GM23248 (cell line): ENCODE measurements at regions not wholly inside any gene's neighbourhood (a gene's known extent, or its start where the extent isn't known, plus 50 kb on each side); places are given as distances from the start of the nearest gene placed in this dataset.

ENCODE experiments used
- EZH2 ChIP-seq: fragments of 200-600 bp; sonication (generic); IDR thresholded peaks from 2 replicates; pipeline ENCODE4 v1.6.1; 2018; ENCODE audit warnings: antibody characterized with exemption, mild to moderate bottlenecking; ENCODE audit not compliant: insufficient read depth, poor library complexity, severe bottlenecking
- EZH2phosphoT487 ChIP-seq: fragments of 200-600 bp; sonication (generic); IDR thresholded peaks from 2 replicates; pipeline ENCODE4 v1.6.1; 2018; ENCODE audit warnings: antibody characterized with exemption, moderate library complexity, mild to moderate bottlenecking, low read depth; ENCODE audit not compliant: insufficient read depth

GRCh38 chr12:70043490-70044138 lies 199.6 kb upstream of the CNOT2 start:
- TF ChIP-seq EZH2phosphoT487 = no peak
- no peak for TF ChIP-seq EZH2
